ENCODE measurements at regions not wholly inside any gene's neighbourhood (a gene's known extent, or its start where the extent isn't known, plus 50 kb on each side); places are given as distances from the start of the nearest gene placed in this dataset.

GRCh38 chr21:43278766-43279577 lies 110.2 kb downstream of the CRYAA start:
- CTCF ChIA-PET: no interaction called here
- TF ChIP-seq CTCF (IDR thresholded peaks at IDR 0.05; ENCODE audit: insufficient read depth, low read length, missing control alignments): no peak

GRCh38 chr21:43278359-43278758 lies 109.6 kb downstream of the CRYAA start:
- no peak for DNase-seq (ENCODE audit: low read depth, low spot score)
- ChIA-PET POLR2A (no interaction called here), CTCF (no interaction called here)
- H3K4me3 ChIP-seq (ENCODE audit: low read depth, low read length): no peak overlapping the region
- no peak for TF ChIP-seq CTCF (IDR thresholded peaks at IDR 0.05; ENCODE audit: insufficient read depth, low read length, missing control alignments)

More at GRCh38 chr21:43278766-43279577, 110.2 kb downstream of the CRYAA start:
- DNase-seq (ENCODE audit: low read depth, low spot score): no peak
- POLR2A ChIA-PET: no interaction called here
- no peak overlapping the region for H3K4me3 ChIP-seq (ENCODE audit: low read depth, low read length)

GRCh38 chr21:43277481-43278351 lies 108.9 kb downstream of the CRYAA start:
- TF ChIP-seq CTCF (IDR thresholded peaks at IDR 0.05; ENCODE audit: insufficient read depth, low read length, missing control alignments): no peak
- POLR2A ChIA-PET: no interaction called here
- no peak for DNase-seq (ENCODE audit: low read depth, low spot score)
- CTCF ChIA-PET: no interaction called here
- no peak overlapping the region for H3K4me3 ChIP-seq (ENCODE audit: low read depth, low read length)

- no peak for DNase-seq (ENCODE audit: low read depth, low spot score)
- no peak for TF ChIP-seq CTCF (IDR thresholded peaks at IDR 0.05; ENCODE audit: insufficient read depth, low read length, missing control alignments)
- no peak overlapping the region for H3K4me3 ChIP-seq (ENCODE audit: low read depth, low read length)
- ChIA-PET POLR2A (no interaction called here), CTCF (no interaction called here)
Measured at GRCh38 chr21:43276811-43277210, 108.0 kb downstream of the CRYAA start.

- ChIA-PET CTCF (no interaction called here), POLR2A (no interaction called here)
- H3K4me3 ChIP-seq (ENCODE audit: low read depth, low read length): no peak overlapping the region
- DNase-seq (ENCODE audit: low read depth, low spot score): no peak
- TF ChIP-seq CTCF (IDR thresholded peaks at IDR 0.05; ENCODE audit: insufficient read depth, low read length, missing control alignments): no peak
Measured at GRCh38 chr21:43275421-43276211, 106.8 kb downstream of the CRYAA start.

- H3K4me3 ChIP-seq (ENCODE audit: low read depth, low read length): no peak overlapping the region
- CTCF ChIA-PET: no interaction called here
- POLR2A ChIA-PET: no interaction called here
- no peak for TF ChIP-seq CTCF (IDR thresholded peaks at IDR 0.05; ENCODE audit: insufficient read depth, low read length, missing control alignments)
- DNase-seq (ENCODE audit: low read depth, low spot score): no peak
Measured at GRCh38 chr21:43274946-43275310, 106.1 kb downstream of the CRYAA start.
